ENCODE measurements at regions not wholly inside any gene's neighbourhood (a gene's known extent, or its start where the extent isn't known, plus 50 kb on each side); places are given as distances from the start of the nearest gene placed in this dataset.

- Histone ChIP-seq H3K27ac (ENCODE audit: extremely low read depth, low read depth, low read length) (no peak overlapping the region), H3K9ac (ENCODE audit: insufficient read depth in 1 of 2, low read depth in 2 of 2, low read length in 2 of 2) (no peak overlapping the region), H3K9me3 (replicated peaks; ENCODE audit: control insufficient read depth, insufficient read depth, low read depth, low read length) (no peaks in the 10 kb centered on the region; the same call in 1 of the 2 replicates), H3K36me3 (ENCODE audit: control insufficient read depth, insufficient read depth, low read length) (no peaks in the 10 kb centered on the region), H2AFZ (ENCODE audit: low read depth, low read length) (no peak overlapping the region), H3K4me2 (ENCODE audit: insufficient read depth, low read length) (no peak overlapping the region), H3K79me2 (ENCODE audit: control insufficient read depth, insufficient read depth, low read length) (no peaks in the 10 kb centered on the region), H3K27me3 (ENCODE audit: control insufficient read depth in 2 of 2, insufficient read depth in 2 of 2, low read length in 2 of 2) (no peaks in the 10 kb centered on the region), H3K4me3 (no peak overlapping the region), H4K20me1 (replicated peaks; ENCODE audit: control insufficient read depth, insufficient read depth, low read length) (no peaks in the 10 kb centered on the region), H3K4me1 (replicated peaks in 1 of 2; ENCODE audit: control insufficient read depth in 2 of 2, insufficient read depth in 2 of 2, low read length in 2 of 2) (no peaks in the 10 kb centered on the region), H3K9me1 (ENCODE audit: control insufficient read depth, insufficient read depth, low read length) (no peaks in the 10 kb centered on the region)
- ChIA-PET CTCF (ENCODE audit: low intra/inter-chr PET ratio) (no interaction called here), POLR2A (no interaction called here)
- in situ Hi-C loops (cut with MboI) (no loop called here), intact Hi-C loops (cut with micrococcal nuclease) (no loop called here)
- FAIRE-seq (no peak), ATAC-seq (no peak), DNase-seq (ENCODE audit: extremely low read depth in 1 of 4, low spot score in 3 of 4) (no peak)
- TF ChIP-seq HNRNPLL (IDR thresholded peaks at IDR 0.05; ENCODE audit: low read depth, low read length, poor library complexity, severe bottlenecking) (no peak), XRCC3 (IDR thresholded peaks at IDR 0.05) (no peak), GATA2 (CRISPR knock-in tag; IDR thresholded peaks at IDR 0.05) (no peak), BRD9 (IDR thresholded peaks at IDR 0.05; ENCODE audit: low read depth, partially characterized antibody) (no peak), USF2 (CRISPR knock-in tag; IDR thresholded peaks at IDR 0.05) (no peak), RHOXF2B (CRISPR knock-in tag; conservative IDR thresholded peaks at IDR 0.05) (no peak), CHD7 (IDR thresholded peaks at IDR 0.05; ENCODE audit: low read depth, low read length) (no peak), SP2 (IDR thresholded peaks at IDR 0.05; ENCODE audit: extremely low read depth, low read depth, low read length, poor library complexity, severe bottlenecking) (no peak), TAF15 (IDR thresholded peaks at IDR 0.05; ENCODE audit: low read depth, low read length) (no peak), ZNF146 (CRISPR knock-in tag; IDR thresholded peaks at IDR 0.05; ENCODE audit: unreplicated experiment) (no peak), SMARCE1 (IDR thresholded peaks at IDR 0.05) (no peak), TCF15 (CRISPR knock-in tag; IDR thresholded peaks at IDR 0.05) (no peak)
- 0% methylated on average over 4 of the region's 4 CpGs for WGBS (ENCODE audit: insufficient coverage, low coverage, missing lambda C conversion rate)
- no TSS peak for BruUV-seq (replicated peaks)
Observed at GRCh38 chr4:171281359-171281758, 531.8 kb upstream of the GALNTL6 start.

Data from K562 (cell line).